Naive thymus-derived CD4-positive, alpha-beta T cell (primary cell): ENCODE measurements at regions not wholly inside any gene's neighbourhood (a gene's known extent, or its start where the extent isn't known, plus 50 kb on each side); places are given as distances from the start of the nearest gene placed in this dataset.

Experiments used
- ATAC-seq: fragments of 150-1000 bp; cut with Tn5 transposase; 2 replicates; pipeline ENCODE4 v1.10.0; 2021; ENCODE audit warnings: mild to moderate bottlenecking, moderate library complexity
- CTCF ChIA-PET: fragments of 350-600 bp; sonication (Branson Sonifier 250); formaldehyde crosslinking; loops from one replicate; lab custom pipeline; 2021; ENCODE audit warnings: antibody characterized with exemption; lab: Charles Lee
- POLR2A ChIA-PET: fragments of 350-600 bp; sonication (Branson Sonifier 250); formaldehyde crosslinking; loops from one replicate; lab custom pipeline; 2021; ENCODE audit warnings: antibody characterized with exemption, inconsistent platforms; lab: Charles Lee
- DNase-seq, 9 donors: peaks; one replicate each; pipeline versions ENCODE4 v3.0.0 to v3.0.0-alpha.2; 2020 to 2022; ENCODE audit warnings: mixed read lengths in 1 of 9
- H3K27ac ChIP-seq: one replicate; pipeline ENCODE4 v1.7.0; 2013; ENCODE audit warnings: mild to moderate bottlenecking, low read depth, low read length, moderate library complexity
- H3K27me3 ChIP-seq, 2 donors: one replicate each; pipeline ENCODE4 v1.7.0; 2013; ENCODE audit warnings: low read length in 2 of 2, mild to moderate bottlenecking in 2 of 2, moderate library complexity in 2 of 2; ENCODE audit not compliant: control insufficient read depth in 2 of 2, insufficient read depth in 2 of 2
- H3K36me3 ChIP-seq, 3 experiments: 1 replicate in 2 of 3; 2 replicates in 1 of 3; pipeline ENCODE4 v1.7.0; 2013; ENCODE audit warnings: low read length in 3 of 3, mild to moderate bottlenecking in 3 of 3, moderate library complexity in 1 of 3; ENCODE audit not compliant: insufficient read depth in 3 of 3, control insufficient read depth in 2 of 3
- H3K4me1 ChIP-seq, 2 donors: one replicate each; pipeline ENCODE4 v1.7.0; 2013; ENCODE audit warnings: low read length in 2 of 2, mild to moderate bottlenecking in 2 of 2, moderate library complexity in 1 of 2; ENCODE audit not compliant: control insufficient read depth in 2 of 2, insufficient read depth in 2 of 2
- H3K4me3 ChIP-seq: 2 replicates; pipeline ENCODE4 v1.7.0; 2013; ENCODE audit warnings: mild to moderate bottlenecking, low read length
- H3K9me3 ChIP-seq, 3 experiments: 1 replicate in 2 of 3; 2 replicates in 1 of 3; pipeline ENCODE4 v1.7.0; 2013; ENCODE audit warnings: low read length in 3 of 3; ENCODE audit not compliant: control insufficient read depth in 2 of 3
- H3K27ac Mint-ChIP-seq, 9 donors: one replicate each; pipeline ENCODE4 v1.8.0; 2020 to 2022; ENCODE audit warnings: mixed read lengths in 9 of 9, mild to moderate bottlenecking in 8 of 9, moderate library complexity in 5 of 9, inconsistent platforms in 2 of 9
- H3K27me3 Mint-ChIP-seq, 5 donors: one replicate each; pipeline ENCODE4 v1.8.0; 2021 to 2022; ENCODE audit warnings: mixed read lengths in 5 of 5, mild to moderate bottlenecking in 1 of 5
- H3K36me3 Mint-ChIP-seq, 5 donors: one replicate each; pipeline ENCODE4 v1.8.0; 2020 to 2022; ENCODE audit warnings: mixed read lengths in 5 of 5, mild to moderate bottlenecking in 3 of 5, inconsistent platforms in 1 of 5
- H3K4me1 Mint-ChIP-seq, 7 donors: one replicate each; pipeline ENCODE4 v1.8.0; 2020 to 2022; ENCODE audit warnings: mixed read lengths in 7 of 7, mild to moderate bottlenecking in 3 of 7, inconsistent platforms in 1 of 7
- H3K4me3 Mint-ChIP-seq, 10 donors: one replicate each; pipeline ENCODE4 v1.8.0; 2020 to 2022; ENCODE audit warnings: mild to moderate bottlenecking in 10 of 10, mixed read lengths in 10 of 10, moderate library complexity in 6 of 10, inconsistent platforms in 2 of 10
- H3K9me3 Mint-ChIP-seq, 11 donors: one replicate each; pipeline ENCODE4 v1.8.0; 2020 to 2022; ENCODE audit warnings: mixed read lengths in 11 of 11, mild to moderate bottlenecking in 4 of 11, inconsistent platforms in 1 of 11, moderate library complexity in 1 of 11
- intact Hi-C, 2 donors: fragments of 100-400 bp; cut with micrococcal nuclease; formaldehyde crosslinking; loops; one replicate each; pipeline ENCODE4 v1.15.1; 2023

- intact Hi-C loops: no loop called here
- H3K36me3 Mint-ChIP-seq: peaks cover 0 to 3% (median 0%) of the 10 kb centered on the region in 5 donors
- Histone ChIP-seq H3K9me3 (no peaks in the 10 kb centered on the region), H3K27ac (no peak overlapping the region), H3K27me3 (no peaks in the 10 kb centered on the region), H3K4me3 (no peak overlapping the region), H3K36me3 (no peaks in the 10 kb centered on the region), H3K4me1 (no peaks in the 10 kb centered on the region)
- peaks cover 3 to 35% (median 9%) of the 10 kb centered on the region in 5 donors for H3K27me3 Mint-ChIP-seq
- ChIA-PET POLR2A (no interaction called here), CTCF (no interaction called here)
- ATAC-seq: no peak
- DNase-seq: no peak
- no peaks in the 10 kb centered on the region for H3K9me3 Mint-ChIP-seq
- H3K4me1 Mint-ChIP-seq: peaks cover 0 to 3% (median 0%) of the 10 kb centered on the region in 7 donors
- H3K4me3 Mint-ChIP-seq: no peak overlapping the region
- peak overlapping the region in 1 of 9 donors; percentile 72 for H3K27ac Mint-ChIP-seq
Measured at GRCh38 chr22:44576311-44577260, 78.6 kb upstream of the RTL6 start.

DNA sequence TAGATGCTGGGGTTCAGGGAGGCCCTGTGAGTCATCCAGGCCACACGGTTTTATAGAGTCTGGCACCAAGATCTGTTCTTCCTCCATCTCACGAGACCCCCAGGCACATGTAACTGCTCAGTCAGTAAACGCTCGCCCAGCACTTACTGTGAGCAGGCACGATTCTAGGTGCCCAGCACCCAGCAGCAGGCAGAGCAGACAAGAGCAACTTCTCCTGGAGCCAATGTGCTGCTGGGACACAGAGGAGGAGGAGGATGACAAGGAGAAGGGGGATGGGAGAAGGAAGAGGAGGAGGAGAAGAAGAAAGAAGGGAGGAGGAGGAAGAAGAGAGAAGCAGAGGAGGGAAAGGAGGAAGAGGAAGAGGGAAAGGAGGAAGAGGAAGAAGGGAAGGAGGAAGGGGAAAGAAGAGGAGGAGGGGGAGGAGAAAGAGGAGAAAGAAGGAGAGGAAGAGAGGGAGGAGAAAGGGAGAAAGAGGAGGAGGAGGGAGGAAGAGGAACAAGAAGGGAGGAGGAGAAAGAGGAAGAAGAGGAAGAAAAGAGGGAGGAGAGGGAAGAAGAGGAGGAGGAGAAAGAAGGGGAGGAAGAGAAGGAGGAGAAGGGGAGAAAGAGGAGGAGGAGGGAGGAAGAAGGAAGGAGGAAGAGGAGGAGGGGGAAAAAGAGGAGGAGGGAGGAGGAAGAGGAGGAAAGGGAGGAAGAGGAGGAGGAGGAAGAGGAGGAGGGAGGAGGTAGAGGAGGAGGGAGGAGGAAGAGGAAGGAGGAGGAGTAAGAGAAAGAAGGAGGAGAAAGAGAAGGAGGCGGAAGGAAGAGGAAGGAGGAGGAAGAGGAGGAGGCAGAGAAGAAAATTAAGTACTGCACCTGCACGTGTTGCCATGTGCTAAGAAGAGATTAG is 77.6 kb upstream of the RTL6 start:
- CTCF ChIA-PET: no interaction called here

GRCh38 chr22:44574640-44575380 is 76.8 kb upstream of the RTL6 start:
- peaks cover 3 to 37% (median 9%) of the 10 kb centered on the region in 5 donors for H3K27me3 Mint-ChIP-seq
- no peaks in the 10 kb centered on the region for H3K36me3 ChIP-seq
- no peak overlapping the region for H3K4me3 ChIP-seq
- H3K9me3 Mint-ChIP-seq: no peaks in the 10 kb centered on the region
- DNase-seq (peak in 1 of 9 donors; percentile 16), ATAC-seq (no peak)
- H3K27ac Mint-ChIP-seq: no peak overlapping the region
- intact Hi-C loops: no loop called here
- peaks cover 0 to 3% (median 0%) of the 10 kb centered on the region in 7 donors for H3K4me1 Mint-ChIP-seq
- CTCF ChIA-PET: interaction anchor here (1.1 kb wide), 1 partner anchor 30 kb away, joined by 3 read pairs; no protein-coding TSS in a partner anchor
- no peaks in the 10 kb centered on the region for H3K4me1 ChIP-seq
- H3K36me3 Mint-ChIP-seq: peaks cover 0 to 3% (median 0%) of the 10 kb centered on the region in 5 donors
- H3K27me3 ChIP-seq: no peaks in the 10 kb centered on the region
- H3K4me3 Mint-ChIP-seq: no peak overlapping the region
- H3K9me3 ChIP-seq: no peaks in the 10 kb centered on the region
- H3K27ac ChIP-seq: no peak overlapping the region
- POLR2A ChIA-PET: no interaction called here

More for the DNA sequence above, 77.6 kb upstream of the RTL6 start:
- H3K36me3 ChIP-seq: no peaks in the 10 kb centered on the region
- POLR2A ChIA-PET: no interaction called here
- no peak overlapping the region for H3K4me3 ChIP-seq
- no peaks in the 10 kb centered on the region for H3K4me1 ChIP-seq
- H3K27me3 ChIP-seq: no peaks in the 10 kb centered on the region
- intact Hi-C loops: no loop called here
- H3K4me3 Mint-ChIP-seq: no peak overlapping the region
- peak overlapping the region in 1 of 9 donors; percentile 72 for H3K27ac Mint-ChIP-seq
- H3K27me3 Mint-ChIP-seq: peaks cover 3 to 37% (median 9%) of the 10 kb centered on the region in 5 donors
- DNase-seq (no peak), ATAC-seq (no peak)
- H3K27ac ChIP-seq: no peak overlapping the region
- H3K9me3 Mint-ChIP-seq: no peaks in the 10 kb centered on the region
- peaks cover 0 to 3% (median 0%) of the 10 kb centered on the region in 7 donors for H3K4me1 Mint-ChIP-seq
- peaks cover 0 to 3% (median 0%) of the 10 kb centered on the region in 5 donors for H3K36me3 Mint-ChIP-seq
- H3K9me3 ChIP-seq: no peaks in the 10 kb centered on the region

DNA sequence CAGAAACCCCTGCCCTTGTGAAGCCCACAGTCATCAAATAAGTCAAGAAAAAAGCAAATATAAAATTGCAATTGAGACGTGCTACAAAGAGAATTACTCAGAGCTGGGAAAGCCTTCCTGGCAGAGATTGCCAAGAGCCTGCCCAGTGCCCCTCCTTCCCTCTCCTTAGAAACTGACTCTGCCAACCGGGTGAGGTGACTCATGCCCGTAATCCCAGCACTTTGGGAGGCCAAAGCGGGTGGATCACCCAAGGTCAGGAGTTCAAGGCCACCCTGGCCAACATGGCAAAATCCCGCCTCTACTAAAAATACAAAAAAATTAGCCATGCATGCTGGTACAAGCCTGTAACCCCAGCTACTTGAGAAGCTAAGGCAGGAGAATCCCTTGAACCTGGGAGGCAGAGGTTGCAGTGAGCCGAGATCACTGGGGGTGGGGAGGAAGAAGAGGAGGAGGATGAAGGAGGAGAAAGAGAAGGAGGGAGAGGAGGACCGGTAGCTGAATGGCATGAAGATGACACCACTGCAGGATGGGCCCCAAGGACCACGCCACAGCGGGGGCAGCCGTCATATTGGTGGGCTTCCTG is 76.1 kb upstream of the RTL6 start:
- CTCF ChIA-PET: interaction anchor here (1.1 kb wide), 1 partner anchor 29 kb away, joined by 3 read pairs; no protein-coding TSS in a partner anchor

DNA sequence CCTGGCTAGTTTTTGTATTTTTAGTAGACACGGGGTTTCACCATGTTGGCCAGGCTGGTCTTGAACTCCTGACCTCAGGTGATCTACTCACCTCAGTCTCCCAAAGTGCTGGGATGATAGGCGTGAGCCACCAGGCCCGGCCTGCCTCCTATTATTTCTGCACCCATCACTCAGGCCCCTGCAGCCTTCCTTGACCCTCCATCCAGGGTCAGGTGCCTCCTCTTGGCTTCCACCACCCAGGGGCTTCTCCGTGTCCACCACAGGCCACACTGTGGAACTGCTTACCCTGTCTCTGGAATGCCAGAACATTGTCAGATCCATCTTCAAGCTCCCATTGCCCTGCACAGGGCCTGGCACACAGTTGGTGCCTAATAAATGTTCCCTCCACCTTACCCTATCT is 75.4 kb upstream of the RTL6 start:
- Histone ChIP-seq H3K9me3 (no peaks in the 10 kb centered on the region), H3K27me3 (no peaks in the 10 kb centered on the region), H3K36me3 (no peaks in the 10 kb centered on the region), H3K4me3 (no peak overlapping the region), H3K27ac (no peak overlapping the region), H3K4me1 (no peaks in the 10 kb centered on the region)
- ATAC-seq (no peak), DNase-seq (no peak)
- Mint-ChIP-seq H3K27ac (no peak overlapping the region), H3K9me3 (no peaks in the 10 kb centered on the region), H3K4me3 (no peak overlapping the region), H3K36me3 (no peaks in the 10 kb centered on the region), H3K4me1 (peaks cover 0 to 3% (median 0%) of the 10 kb centered on the region in 7 donors), H3K27me3 (peaks cover 3 to 30% (median 9%) of the 10 kb centered on the region in 5 donors)
- CTCF ChIA-PET: no interaction called here
- intact Hi-C loops: no loop called here
- POLR2A ChIA-PET: no interaction called here

More for the DNA sequence above, 76.1 kb upstream of the RTL6 start:
- POLR2A ChIA-PET: no interaction called here
- Histone ChIP-seq H3K4me3 (no peak overlapping the region), H3K27ac (no peak overlapping the region), H3K27me3 (no peaks in the 10 kb centered on the region), H3K9me3 (no peaks in the 10 kb centered on the region), H3K4me1 (no peaks in the 10 kb centered on the region), H3K36me3 (no peaks in the 10 kb centered on the region)
- intact Hi-C loops: no loop called here
- no peak overlapping the region for H3K4me3 Mint-ChIP-seq
- peaks cover 0 to 3% (median 0%) of the 10 kb centered on the region in 7 donors for H3K4me1 Mint-ChIP-seq
- H3K27ac Mint-ChIP-seq: no peak overlapping the region
- H3K9me3 Mint-ChIP-seq: no peaks in the 10 kb centered on the region
- ATAC-seq: no peak
- peaks cover 0 to 3% (median 0%) of the 10 kb centered on the region in 5 donors for H3K36me3 Mint-ChIP-seq
- H3K27me3 Mint-ChIP-seq: peaks cover 3 to 37% (median 9%) of the 10 kb centered on the region in 5 donors
- peak in 1 of 9 donors; percentile 15 for DNase-seq
